SH-SY5Y (cell line): ENCODE measurements at regions not wholly inside any gene's neighbourhood (a gene's known extent, or its start where the extent isn't known, plus 50 kb on each side); places are given as distances from the start of the nearest gene placed in this dataset.

Experiments used
- GATA2 ChIP-seq: IDR thresholded peaks from 2 replicates; pipeline ENCODE4 v1.6.1; 2011; ENCODE audit warnings: mild to moderate bottlenecking, low read depth, low read length
- GATA3 ChIP-seq: IDR thresholded peaks from 2 replicates; pipeline ENCODE4 v1.6.1; 2011; ENCODE audit warnings: low read depth, mild to moderate bottlenecking, low read length, moderate library complexity

DNA sequence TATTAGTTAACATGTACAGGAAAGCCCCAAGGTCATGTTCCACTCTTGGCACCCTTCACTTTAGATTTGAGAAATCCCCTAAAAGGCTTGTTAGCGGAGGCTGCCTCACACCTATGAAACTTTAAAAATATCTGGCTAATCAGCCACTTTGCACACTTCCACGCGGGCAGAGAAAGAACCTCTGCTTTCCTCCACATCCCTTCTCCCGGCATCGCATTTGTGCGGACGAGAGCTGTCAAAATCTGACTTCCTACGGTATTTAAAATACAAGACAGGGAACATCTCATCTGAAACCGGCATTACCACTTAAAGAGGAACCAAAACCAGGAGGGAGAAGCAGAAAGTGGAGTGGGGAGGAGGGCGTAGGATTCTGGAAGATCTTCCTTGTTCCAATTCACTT is 422.3 kb downstream of the TMEM114 start:
- no peak for TF ChIP-seq GATA2
- no peak for TF ChIP-seq GATA3
